ENCODE measurements at regions not wholly inside any gene's neighbourhood (a gene's known extent, or its start where the extent isn't known, plus 50 kb on each side); places are given as distances from the start of the nearest gene placed in this dataset.
"Not testable (repeated sequence)": the region's sequence is repeated elsewhere in the genome, so short reads cannot be mapped to it uniquely, and the experiment has no call there.

DNA sequence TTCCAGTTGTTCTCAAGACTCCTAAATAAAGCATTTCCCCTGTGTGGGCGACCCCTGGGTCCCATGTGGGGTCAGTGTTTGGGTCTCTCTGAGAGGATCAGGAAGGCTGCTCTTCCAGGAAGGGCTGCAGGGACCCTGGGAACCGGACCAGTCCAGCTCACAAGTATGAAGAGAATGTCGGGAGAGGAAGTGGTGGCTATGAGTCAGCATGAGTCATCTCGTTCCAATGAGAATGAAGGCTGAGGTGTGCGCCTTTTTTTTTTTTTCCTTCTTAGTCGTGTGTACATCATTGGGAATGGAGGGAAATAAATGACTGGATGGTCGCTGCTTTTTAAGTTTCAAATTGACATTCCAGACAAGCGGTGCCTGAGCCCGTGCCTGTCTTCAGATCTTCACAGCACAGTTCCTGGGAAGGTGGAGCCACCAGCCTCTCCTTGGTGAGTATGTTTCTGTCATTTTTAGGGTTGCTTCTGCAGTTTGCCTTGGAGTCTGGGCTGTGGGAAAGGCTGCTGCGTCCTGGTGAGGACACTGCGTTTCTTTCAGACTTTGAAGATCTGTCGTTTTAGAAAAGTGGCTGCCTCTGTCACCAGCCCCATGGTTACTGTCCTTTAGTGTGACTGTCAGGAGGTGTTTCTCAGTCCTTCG, 292.6 kb upstream of the PLGLB2 start:
- not testable (repeated sequence) for TF ChIP-seq POLR2A (IDR thresholded peaks at IDR 0.05; ENCODE audit: low read depth, low read length); POLR2AphosphoS5 (IDR thresholded peaks at IDR 0.05; ENCODE audit: insufficient read depth, low read depth, low read length); EZH2 (IDR thresholded peaks at IDR 0.05; ENCODE audit: borderline replicate concordance, low read depth, low read length, severe bottlenecking)
- TF ChIP-seq, protein P1, sequence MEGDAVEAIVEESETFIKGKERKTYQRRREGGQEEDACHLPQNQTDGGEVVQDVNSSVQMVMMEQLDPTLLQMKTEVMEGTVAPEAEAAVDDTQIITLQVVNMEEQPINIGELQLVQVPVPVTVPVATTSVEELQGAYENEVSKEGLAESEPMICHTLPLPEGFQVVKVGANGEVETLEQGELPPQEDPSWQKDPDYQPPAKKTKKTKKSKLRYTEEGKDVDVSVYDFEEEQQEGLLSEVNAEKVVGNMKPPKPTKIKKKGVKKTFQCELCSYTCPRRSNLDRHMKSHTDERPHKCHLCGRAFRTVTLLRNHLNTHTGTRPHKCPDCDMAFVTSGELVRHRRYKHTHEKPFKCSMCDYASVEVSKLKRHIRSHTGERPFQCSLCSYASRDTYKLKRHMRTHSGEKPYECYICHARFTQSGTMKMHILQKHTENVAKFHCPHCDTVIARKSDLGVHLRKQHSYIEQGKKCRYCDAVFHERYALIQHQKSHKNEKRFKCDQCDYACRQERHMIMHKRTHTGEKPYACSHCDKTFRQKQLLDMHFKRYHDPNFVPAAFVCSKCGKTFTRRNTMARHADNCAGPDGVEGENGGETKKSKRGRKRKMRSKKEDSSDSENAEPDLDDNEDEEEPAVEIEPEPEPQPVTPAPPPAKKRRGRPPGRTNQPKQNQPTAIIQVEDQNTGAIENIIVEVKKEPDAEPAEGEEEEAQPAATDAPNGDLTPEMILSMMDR (IDR thresholded peaks at IDR 0.05; ENCODE audit: extremely low read depth in 1 of 2, insufficient read depth in 1 of 2, low read depth in 1 of 2, low read length in 2 of 2): not testable (repeated sequence)
